AG08396 (cell line): ENCODE measurements at regions not wholly inside any gene's neighbourhood (a gene's known extent, or its start where the extent isn't known, plus 50 kb on each side); places are given as distances from the start of the nearest gene placed in this dataset.
"Not testable (repeated sequence)": the region's sequence is repeated elsewhere in the genome, so short reads cannot be mapped to it uniquely, and the experiment has no call there.

ENCODE experiments used
- DNase-seq: peaks from one replicate; pipeline ENCODE4 v3.0.0; 2012; ENCODE audit warnings: low spot score, mixed read lengths

GRCh38 chr18:40365526-40365925 lies 1589.5 kb upstream of the PIK3C3 start:
- no peak for DNase-seq

GRCh38 chr18:40360558-40360957 lies 1594.5 kb upstream of the PIK3C3 start:
- DNase-seq: no peak

- no peak for DNase-seq
Observed at GRCh38 chr18:40357536-40357935, 1597.5 kb upstream of the PIK3C3 start.

DNA sequence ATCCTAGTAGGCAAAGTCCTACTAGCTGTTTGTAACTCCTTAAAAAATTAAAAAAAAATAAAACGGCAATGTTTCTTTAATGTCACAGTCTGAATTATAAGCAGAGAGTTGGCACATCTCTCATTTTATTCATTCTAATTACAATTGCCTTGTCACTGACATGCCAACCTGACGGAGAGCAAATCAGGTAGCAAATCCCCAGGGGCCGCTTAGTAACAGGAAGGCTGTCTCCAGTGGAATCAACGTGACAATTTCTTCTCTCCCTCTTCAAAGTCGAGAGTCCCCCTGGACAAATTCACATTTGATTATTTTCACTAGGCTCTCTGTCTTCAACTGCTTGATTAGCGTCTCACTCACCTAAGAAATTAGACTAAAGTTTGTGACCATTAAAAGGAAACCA lies 1598.9 kb upstream of the PIK3C3 start:
- DNase-seq: no peak

- DNase-seq: peak; percentile 5
Observed at GRCh38 chr18:40355726-40356125, 1599.3 kb upstream of the PIK3C3 start.

- DNase-seq: no peak
Observed at GRCh38 chr18:40348196-40348595, 1606.8 kb upstream of the PIK3C3 start.

DNA sequence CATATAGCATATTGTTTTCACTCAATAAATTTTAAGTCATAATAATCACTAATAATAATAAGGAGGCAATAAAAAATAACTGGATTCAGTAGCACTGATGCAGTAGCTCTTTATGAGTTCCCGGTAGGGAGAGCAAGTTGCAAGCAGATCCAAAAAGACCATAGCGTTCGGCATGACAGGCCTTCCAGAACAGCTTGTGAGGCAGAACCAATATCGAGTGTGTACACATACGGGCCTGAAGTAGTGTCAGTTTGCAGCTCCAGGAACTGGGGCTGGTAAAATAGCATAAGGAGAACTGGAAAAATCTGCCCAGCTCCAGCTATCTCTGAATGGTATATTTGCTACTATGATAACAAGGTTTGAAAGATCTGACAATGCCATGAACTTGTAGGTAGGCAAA lies 1607.8 kb upstream of the PIK3C3 start:
- no peak for DNase-seq

GRCh38 chr18:40346146-40346545 lies 1608.9 kb upstream of the PIK3C3 start:
- DNase-seq: no peak

- DNase-seq: no peak
Observed at GRCh38 chr18:40341701-40342100, 1613.3 kb upstream of the PIK3C3 start.

- DNase-seq: no peak
Observed at GRCh38 chr18:40338284-40338683, 1616.8 kb upstream of the PIK3C3 start.

DNA sequence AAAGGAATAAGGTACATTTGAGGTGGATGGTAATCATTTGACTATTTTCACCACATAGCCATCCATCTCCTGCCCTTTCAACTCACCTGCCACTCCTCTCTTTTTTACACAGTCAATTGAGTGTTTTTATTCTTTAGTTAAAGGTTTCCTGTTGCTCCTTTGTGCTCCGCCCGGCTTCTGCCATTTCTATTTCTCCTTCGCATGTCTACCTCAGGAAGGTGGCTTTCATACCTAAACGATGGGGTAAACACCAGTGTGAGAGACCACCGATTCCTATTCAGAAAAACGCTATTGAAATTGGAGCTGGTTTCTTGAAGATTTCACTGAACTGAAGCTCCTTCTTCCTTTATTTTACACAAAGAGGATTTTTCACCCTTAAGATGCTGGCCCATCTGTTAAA lies 1628.0 kb upstream of the PIK3C3 start:
- DNase-seq: no peak

DNA sequence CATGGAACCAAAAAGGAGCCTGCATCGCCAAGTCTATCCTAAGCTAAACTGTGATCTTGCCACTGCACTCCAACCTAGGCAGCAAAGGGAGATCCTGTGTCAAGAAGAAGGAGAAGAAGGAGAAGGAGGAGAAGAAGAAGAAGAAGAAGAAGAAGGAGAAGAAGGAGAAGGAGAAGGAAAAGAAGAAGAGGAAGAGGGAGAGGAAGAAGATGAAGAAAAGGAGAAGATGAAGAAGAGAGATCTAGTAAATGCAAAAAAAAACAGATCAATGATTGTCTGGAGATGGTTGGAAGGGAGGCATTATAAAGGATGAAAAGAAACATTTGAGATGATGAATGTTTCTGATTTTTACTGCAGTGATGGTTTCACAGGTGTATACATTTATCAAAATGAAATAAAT lies 1629.0 kb upstream of the PIK3C3 start:
- DNase-seq: no peak

DNA sequence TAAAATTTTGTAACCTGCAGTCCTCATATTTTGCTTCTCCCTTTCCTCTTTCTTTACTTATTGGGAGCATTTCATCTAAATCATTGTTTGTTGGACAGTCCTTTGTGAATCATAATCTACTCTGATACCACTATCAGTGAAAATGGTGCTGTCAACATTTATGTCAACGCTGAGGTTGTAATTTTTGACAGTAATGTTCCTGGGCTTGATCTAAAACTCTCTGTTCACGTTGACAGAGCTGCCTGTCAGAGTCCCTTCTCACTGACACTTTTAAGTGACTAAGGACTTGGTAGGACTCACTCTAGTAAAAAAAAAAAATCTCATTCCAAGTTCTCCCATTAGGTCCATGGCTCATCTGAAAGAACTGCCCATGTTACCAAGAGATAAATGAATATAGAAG lies 1640.8 kb upstream of the PIK3C3 start:
- no peak for DNase-seq

DNA sequence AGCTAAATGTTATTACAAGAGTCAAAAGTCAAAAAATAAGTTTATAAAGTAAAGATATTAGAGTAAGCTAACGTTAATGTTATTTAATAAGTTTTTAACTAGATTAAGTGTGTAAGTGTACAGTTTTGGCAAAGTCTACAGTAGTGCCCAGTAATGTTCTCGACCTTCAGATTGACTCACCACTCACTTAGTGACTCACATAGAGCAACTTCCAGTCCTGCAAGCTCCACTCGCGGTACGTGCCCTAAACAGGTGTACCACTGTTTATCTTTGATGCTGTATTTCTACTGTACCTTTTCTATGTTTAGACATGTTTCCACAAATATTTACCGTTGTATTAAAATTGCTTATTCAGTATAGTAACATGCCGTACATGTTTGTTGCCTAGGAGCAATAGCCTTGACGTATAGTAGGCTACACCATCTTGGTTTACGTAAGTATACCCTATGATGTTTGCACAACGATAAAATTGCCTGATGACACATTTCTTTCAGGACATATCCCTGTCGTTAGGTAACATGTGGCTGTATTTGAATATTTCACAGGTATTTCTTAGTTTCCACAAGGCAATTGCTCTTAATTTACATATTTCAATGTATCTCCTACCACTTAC lies 1641.9 kb upstream of the PIK3C3 start:
- DNase-seq: no peak

GRCh38 chr18:40307627-40308026 lies 1647.4 kb upstream of the PIK3C3 start:
- DNase-seq: no peak

DNA sequence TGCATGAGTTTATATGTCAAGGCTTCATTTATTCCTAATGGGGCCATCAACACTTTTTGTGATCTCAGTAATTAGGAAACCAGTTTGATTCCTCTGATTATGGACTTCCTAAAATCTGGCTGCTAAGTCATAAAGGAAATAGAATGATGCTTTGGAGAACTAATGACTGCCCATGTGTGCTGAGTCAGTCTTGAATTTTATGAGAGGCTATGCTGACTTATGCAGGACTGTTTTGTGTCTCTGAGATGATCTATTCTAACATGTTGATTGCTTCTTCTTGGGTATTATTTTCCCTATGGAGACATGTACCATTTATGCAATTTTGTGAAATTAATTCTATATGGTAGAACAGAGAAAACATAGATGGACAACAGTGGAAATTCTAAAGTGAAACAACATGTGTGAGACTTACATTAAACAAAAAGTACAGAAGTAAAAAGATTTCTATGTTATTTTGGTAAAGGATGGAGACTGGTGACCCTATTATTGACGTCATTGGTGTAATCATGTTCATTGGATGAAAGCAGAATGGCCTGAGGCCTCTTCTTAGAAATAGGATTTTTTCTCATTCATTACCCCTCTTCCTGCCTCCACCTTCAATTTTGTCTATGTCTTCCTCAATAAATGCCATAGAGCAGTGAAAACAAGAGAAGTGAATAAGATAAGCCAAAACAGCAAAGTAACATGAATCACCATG lies 1658.2 kb upstream of the PIK3C3 start:
- DNase-seq: no peak

- no peak for DNase-seq
Observed at GRCh38 chr18:40292985-40293710, 1661.9 kb upstream of the PIK3C3 start.

DNA sequence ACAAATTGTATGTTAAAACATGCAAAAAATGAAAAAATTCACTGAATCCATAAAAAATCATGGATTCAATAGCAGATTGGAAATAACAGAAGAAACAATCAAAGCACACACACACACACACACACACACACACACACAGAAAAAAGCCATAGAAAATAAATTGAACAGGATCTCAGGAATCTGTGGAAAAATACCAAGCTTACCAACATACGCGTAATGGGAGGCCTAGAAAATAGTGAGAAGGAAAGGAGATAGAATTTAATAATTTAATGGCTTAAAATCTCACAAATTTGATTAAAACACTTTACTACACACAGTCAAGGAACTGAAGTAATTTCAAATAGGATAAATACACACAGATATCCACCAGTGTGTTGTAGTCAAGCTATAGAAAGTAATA lies 1671.5 kb upstream of the PIK3C3 start:
- no peak for DNase-seq

DNA sequence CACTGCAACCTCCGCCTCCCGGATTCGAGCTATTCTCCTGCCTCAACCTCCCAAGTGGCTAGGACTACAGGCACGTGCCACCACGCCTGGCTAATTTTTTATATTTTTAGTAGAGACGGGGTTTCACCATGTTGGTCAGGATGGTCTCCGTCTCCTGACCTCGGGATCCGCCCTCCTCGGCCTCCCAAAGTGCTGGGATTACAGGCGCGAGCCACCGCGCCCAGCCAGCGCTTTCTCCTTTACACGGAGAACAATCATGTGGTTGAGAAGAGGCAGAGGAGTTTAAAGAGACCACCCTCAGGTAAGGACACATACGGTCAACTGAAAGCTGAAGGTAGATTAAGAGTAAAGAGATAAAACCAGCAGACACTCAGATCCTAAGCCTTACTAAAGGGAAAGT lies 1673.7 kb upstream of the PIK3C3 start:
- not testable (repeated sequence) for DNase-seq

GRCh38 chr18:40274618-40275196 lies 1680.3 kb upstream of the PIK3C3 start:
- DNase-seq: no peak

- no peak for DNase-seq
Observed at GRCh38 chr18:40272630-40273231, 1682.3 kb upstream of the PIK3C3 start.

DNA sequence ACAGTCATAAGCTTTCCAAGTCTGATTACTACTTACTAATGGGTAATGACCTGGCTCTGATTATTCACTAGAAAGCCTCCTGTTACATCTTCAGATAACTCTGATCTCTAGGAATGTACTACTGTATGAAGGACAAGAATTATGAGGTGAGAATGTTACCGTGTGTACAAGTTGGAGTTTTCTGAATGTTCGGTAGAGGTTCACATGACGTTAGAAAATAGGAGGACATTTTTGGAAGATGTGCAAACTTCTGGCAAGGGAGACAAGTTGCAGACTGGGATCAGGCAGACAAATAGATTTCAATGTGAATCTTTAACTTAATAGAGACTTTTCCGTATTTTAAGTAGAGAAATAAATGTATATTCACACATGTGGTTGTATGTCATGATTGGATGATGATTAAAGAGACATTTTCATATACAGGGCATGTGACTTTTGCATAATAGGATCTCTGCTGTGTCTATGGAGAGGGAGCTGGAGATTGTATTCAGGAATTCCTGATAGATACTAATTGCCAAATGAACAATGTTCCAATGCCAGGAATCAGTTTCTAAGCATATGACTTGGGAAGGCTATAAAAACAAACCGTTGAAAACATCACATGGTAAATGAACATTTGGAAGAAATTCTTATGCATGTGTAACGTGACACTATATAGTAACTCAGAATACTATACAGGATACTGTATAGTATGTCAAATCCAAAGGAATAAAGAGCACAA lies 1695.8 kb upstream of the PIK3C3 start:
- no peak for DNase-seq
